ENCODE measurements at regions not wholly inside any gene's neighbourhood (a gene's known extent, or its start where the extent isn't known, plus 50 kb on each side); places are given as distances from the start of the nearest gene placed in this dataset.

- H4K20me1 ChIP-seq (ENCODE audit: low read depth), result no peaks in the 10 kb centered on the region
- no peak for DNase-seq (ENCODE audit: low spot score)
- H3K4me2 ChIP-seq, result no peak overlapping the region
- H3K9me3 ChIP-seq (ENCODE audit: low read depth), result no peaks in the 10 kb centered on the region
- H3K4me1 ChIP-seq, result no peaks in the 10 kb centered on the region
- Mint-ChIP-seq H3K4me3 (no peak overlapping the region), H3K36me3 (no peaks in the 10 kb centered on the region), H3K27me3 (ENCODE audit: insufficient read depth, low read depth) (peaks cover 4% of the 10 kb centered on the region), H3K9me3 (peaks cover 3% of the 10 kb centered on the region), H3K27ac (no peak overlapping the region), H3K4me1 (peaks cover 10% of the 10 kb centered on the region)
- TF ChIP-seq CTCF (IDR thresholded peaks at IDR 0.05), result no peak
- no peak for TF ChIP-seq EZH2phosphoT487 (IDR thresholded peaks at IDR 0.05)
- TF ChIP-seq EZH2 (IDR thresholded peaks at IDR 0.05), result no peak
- H3K9ac ChIP-seq, result no peak overlapping the region
- H3K36me3 ChIP-seq, result no peaks in the 10 kb centered on the region
- H2AFZ ChIP-seq (replicated peaks), result no peak overlapping the region
- H3K4me3 ChIP-seq, result no peak overlapping the region
- H3K27me3 ChIP-seq, result no peaks in the 10 kb centered on the region
- H3K79me2 ChIP-seq (ENCODE audit: low read depth), result no peaks in the 10 kb centered on the region
- H3K27ac ChIP-seq, result no peak overlapping the region
- H3F3A ChIP-seq (ENCODE audit: low read depth), result no peaks in the 10 kb centered on the region
These were observed 361.8 kb upstream of the MGMT start for GRCh38 chr10:129105266-129105665.

GRCh38 chr10:129106314-129106713 lies 360.7 kb upstream of the MGMT start:
- H4K20me1 ChIP-seq (ENCODE audit: low read depth), result no peaks in the 10 kb centered on the region
- no peak overlapping the region for H2AFZ ChIP-seq (replicated peaks)
- H3K27me3 ChIP-seq, result no peaks in the 10 kb centered on the region
- Mint-ChIP-seq H3K9me3 (no peaks in the 10 kb centered on the region), H3K36me3 (no peaks in the 10 kb centered on the region), H3K27ac (no peak overlapping the region), H3K27me3 (ENCODE audit: insufficient read depth, low read depth) (peaks cover 4% of the 10 kb centered on the region), H3K4me3 (no peak overlapping the region), H3K4me1 (peaks cover 2% of the 10 kb centered on the region)
- no peak overlapping the region for H3K4me3 ChIP-seq
- no peaks in the 10 kb centered on the region for H3K36me3 ChIP-seq
- no peaks in the 10 kb centered on the region for H3K4me1 ChIP-seq
- no peak overlapping the region for H3K27ac ChIP-seq
- H3F3A ChIP-seq (ENCODE audit: low read depth), result no peaks in the 10 kb centered on the region
- no peaks in the 10 kb centered on the region for H3K79me2 ChIP-seq (ENCODE audit: low read depth)
- no peak overlapping the region for H3K9ac ChIP-seq
- H3K4me2 ChIP-seq, result no peak overlapping the region
- DNase-seq (ENCODE audit: low spot score), result no peak
- TF ChIP-seq EZH2 (IDR thresholded peaks at IDR 0.05) (no peak), CTCF (IDR thresholded peaks at IDR 0.05) (no peak), EZH2phosphoT487 (IDR thresholded peaks at IDR 0.05) (no peak)
- no peaks in the 10 kb centered on the region for H3K9me3 ChIP-seq (ENCODE audit: low read depth)

GRCh38 chr10:129107525-129107924 lies 359.5 kb upstream of the MGMT start:
- no peak overlapping the region for H3K27ac Mint-ChIP-seq
- no peak overlapping the region for H3K4me3 Mint-ChIP-seq
- H3F3A ChIP-seq (ENCODE audit: low read depth), result no peaks in the 10 kb centered on the region
- H3K4me1 Mint-ChIP-seq, result no peaks in the 10 kb centered on the region
- peaks cover 4% of the 10 kb centered on the region for H3K27me3 Mint-ChIP-seq (ENCODE audit: insufficient read depth, low read depth)
- no peak for DNase-seq (ENCODE audit: low spot score)
- no peak overlapping the region for H3K4me2 ChIP-seq
- H3K9me3 Mint-ChIP-seq, result no peaks in the 10 kb centered on the region
- no peak overlapping the region for H3K9ac ChIP-seq
- no peak for TF ChIP-seq CTCF (IDR thresholded peaks at IDR 0.05)
- TF ChIP-seq EZH2 (IDR thresholded peaks at IDR 0.05), result no peak
- no peak for TF ChIP-seq EZH2phosphoT487 (IDR thresholded peaks at IDR 0.05)
- H3K79me2 ChIP-seq (ENCODE audit: low read depth), result no peaks in the 10 kb centered on the region
- no peaks in the 10 kb centered on the region for H4K20me1 ChIP-seq (ENCODE audit: low read depth)
- H2AFZ ChIP-seq (replicated peaks), result no peak overlapping the region
- H3K36me3 ChIP-seq, result no peaks in the 10 kb centered on the region
- no peak overlapping the region for H3K4me3 ChIP-seq
- H3K36me3 Mint-ChIP-seq, result no peaks in the 10 kb centered on the region
- H3K27me3 ChIP-seq, result no peaks in the 10 kb centered on the region
- no peak overlapping the region for H3K27ac ChIP-seq
- H3K9me3 ChIP-seq (ENCODE audit: low read depth), result no peaks in the 10 kb centered on the region
- no peaks in the 10 kb centered on the region for H3K4me1 ChIP-seq

DNA sequence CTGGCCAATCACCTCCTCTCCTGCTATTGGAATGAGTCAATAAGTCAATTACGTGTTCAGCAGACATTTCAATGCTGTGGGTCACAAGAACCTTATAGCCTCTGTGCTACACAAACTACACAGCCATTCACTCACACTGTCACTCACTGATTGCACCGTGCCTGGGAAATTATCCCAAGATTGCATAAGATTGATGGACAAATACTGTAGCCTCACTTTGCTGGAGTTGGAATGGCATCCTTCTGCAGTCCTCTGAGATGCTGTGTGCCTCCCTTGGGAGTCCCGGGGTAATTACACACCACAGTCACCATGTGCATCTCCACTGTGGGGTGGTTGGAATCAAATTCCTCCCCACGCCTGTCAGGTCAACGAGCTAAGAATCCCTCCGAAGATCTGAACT lies 358.7 kb upstream of the MGMT start:
- Mint-ChIP-seq H3K27ac (no peak overlapping the region), H3K4me3 (no peak overlapping the region), H3K27me3 (ENCODE audit: insufficient read depth, low read depth) (peaks cover 4% of the 10 kb centered on the region), H3K4me1 (no peaks in the 10 kb centered on the region), H3K36me3 (no peaks in the 10 kb centered on the region), H3K9me3 (no peaks in the 10 kb centered on the region)
- Histone ChIP-seq H4K20me1 (ENCODE audit: low read depth) (no peaks in the 10 kb centered on the region), H3K4me1 (no peaks in the 10 kb centered on the region), H3K4me2 (no peak overlapping the region), H3K4me3 (no peak overlapping the region), H3K27me3 (no peaks in the 10 kb centered on the region), H2AFZ (replicated peaks) (no peak overlapping the region), H3K27ac (no peak overlapping the region), H3K36me3 (no peaks in the 10 kb centered on the region), H3K79me2 (ENCODE audit: low read depth) (no peaks in the 10 kb centered on the region), H3K9me3 (ENCODE audit: low read depth) (no peaks in the 10 kb centered on the region), H3F3A (ENCODE audit: low read depth) (no peaks in the 10 kb centered on the region), H3K9ac (no peak overlapping the region)
- DNase-seq (ENCODE audit: low spot score), result no peak
- TF ChIP-seq CTCF (IDR thresholded peaks at IDR 0.05) (no peak), EZH2phosphoT487 (IDR thresholded peaks at IDR 0.05) (no peak), EZH2 (IDR thresholded peaks at IDR 0.05) (no peak)
